ENCODE measurements at regions not wholly inside any gene's neighbourhood (a gene's known extent, or its start where the extent isn't known, plus 50 kb on each side); places are given as distances from the start of the nearest gene placed in this dataset.

GRCh38 chr12:90619943-90620342 lies 335.0 kb downstream of the CCER1 start:
- DNase-seq = no peak
- H3K27me3 ChIP-seq = no peaks in the 10 kb centered on the region
- no peak overlapping the region for H3K4me3 ChIP-seq
- no peak overlapping the region for H3K27ac ChIP-seq
- WGBS, 5 donors = 56 to 71% (median 59%) methylated on average over 2 of the region's 2 CpGs
- H3K4me1 ChIP-seq = no peaks in the 10 kb centered on the region
- TF ChIP-seq EP300 (IDR thresholded peaks at IDR 0.05) (no peak), POLR2A (IDR thresholded peaks at IDR 0.05) (no peak), POLR2AphosphoS5 (IDR thresholded peaks at IDR 0.05) (no peak), CTCF (IDR thresholded peaks at IDR 0.05) (no peak)
- H3K36me3 ChIP-seq = no peaks in the 10 kb centered on the region
- H3K9me3 ChIP-seq = no peaks in the 10 kb centered on the region
- intact Hi-C loops (cut with DNase I; ENCODE audit: low total_unique reads) = no loop called here

- no peak overlapping the region for H3K27ac ChIP-seq
- H3K4me3 ChIP-seq = no peak overlapping the region
- no peak for TF ChIP-seq CTCF (IDR thresholded peaks at IDR 0.05)
- TF ChIP-seq EP300 (IDR thresholded peaks at IDR 0.05) = no peak
- TF ChIP-seq POLR2A (IDR thresholded peaks at IDR 0.05) = no peak
- no peak for TF ChIP-seq POLR2AphosphoS5 (IDR thresholded peaks at IDR 0.05)
- no peaks in the 10 kb centered on the region for H3K9me3 ChIP-seq
- H3K36me3 ChIP-seq = no peaks in the 10 kb centered on the region
- no peaks in the 10 kb centered on the region for H3K27me3 ChIP-seq
- no peak for DNase-seq
- intact Hi-C loops (cut with DNase I; ENCODE audit: low total_unique reads) = no loop called here
- no peaks in the 10 kb centered on the region for H3K4me1 ChIP-seq
These were observed 336.4 kb downstream of the CCER1 start for GRCh38 chr12:90618586-90618985.

GRCh38 chr12:90611891-90612290 lies 343.1 kb downstream of the CCER1 start:
- Histone ChIP-seq H3K36me3 (no peaks in the 10 kb centered on the region), H3K9me3 (no peaks in the 10 kb centered on the region), H3K27me3 (no peaks in the 10 kb centered on the region), H3K27ac (no peak overlapping the region), H3K4me1 (no peaks in the 10 kb centered on the region), H3K4me3 (no peak overlapping the region)
- DNase-seq = no peak
- intact Hi-C loops (cut with DNase I; ENCODE audit: low total_unique reads) = no loop called here
- TF ChIP-seq CTCF (IDR thresholded peaks at IDR 0.05) (no peak), POLR2AphosphoS5 (IDR thresholded peaks at IDR 0.05) (no peak)

- TF ChIP-seq POLR2A (IDR thresholded peaks at IDR 0.05) (no peak), POLR2AphosphoS5 (IDR thresholded peaks at IDR 0.05) (no peak), CTCF (IDR thresholded peaks at IDR 0.05) (no peak), EP300 (IDR thresholded peaks at IDR 0.05) (no peak)
- intact Hi-C loops (cut with DNase I; ENCODE audit: low total_unique reads) = no loop called here
- Histone ChIP-seq H3K27me3 (no peaks in the 10 kb centered on the region), H3K36me3 (no peaks in the 10 kb centered on the region), H3K4me3 (no peak overlapping the region), H3K9me3 (no peaks in the 10 kb centered on the region), H3K4me1 (no peaks in the 10 kb centered on the region), H3K27ac (no peak overlapping the region)
- DNase-seq = peak in 1 of 2 donors; percentile 3
- 36 to 57% (median 47%) methylated on average over 3 of the region's 3 CpGs for WGBS, 5 donors
These were observed 343.9 kb downstream of the CCER1 start for GRCh38 chr12:90611048-90611447.

Measured in stomach (tissue), 8 donors.